Keratinocyte (primary cell): ENCODE measurements at regions not wholly inside any gene's neighbourhood (a gene's known extent, or its start where the extent isn't known, plus 50 kb on each side); places are given as distances from the start of the nearest gene placed in this dataset.

Experiments used
- DNase-seq: peaks from one replicate; pipeline ENCODE4 v3.0.0-alpha.2; 2011; ENCODE audit warnings: low read depth, missing footprints, low spot score
- FAIRE-seq: peaks from 2 replicates; lab custom pipeline; 2011; peaks lifted over from hg19 to GRCh38; lab: Jason Lieb, UNC
- H2AFZ ChIP-seq: 2 replicates; pipeline ENCODE4 v1.6.0; 2012; ENCODE audit warnings: low read length, control low read depth, inconsistent platforms; ENCODE audit not compliant: control insufficient read depth
- H3K27ac ChIP-seq: 2 replicates; pipeline ENCODE4 v1.5.1; 2011; ENCODE audit warnings: low read length; ENCODE audit not compliant: control insufficient read depth, insufficient read depth
- H3K27me3 ChIP-seq: 3 replicates; pipeline ENCODE4 v1.6.0; 2011; ENCODE audit warnings: low read length; ENCODE audit not compliant: control insufficient read depth, insufficient read depth; ENCODE audit errors: extremely low read depth
- H3K36me3 ChIP-seq, 2 experiments: 2 replicates in 1 of 2; 3 replicates in 1 of 2; pipeline ENCODE4 v1.5.1; 2011; ENCODE audit warnings: low read length in 2 of 2, mild to moderate bottlenecking in 1 of 2; ENCODE audit not compliant: control insufficient read depth in 2 of 2, insufficient read depth in 2 of 2; ENCODE audit errors: extremely low read depth in 1 of 2
- H3K4me1 ChIP-seq: 3 replicates; pipeline ENCODE4 v1.5.1; 2011; ENCODE audit warnings: low read length; ENCODE audit not compliant: control insufficient read depth, insufficient read depth; ENCODE audit errors: extremely low read depth
- H3K4me2 ChIP-seq: 3 replicates; pipeline ENCODE4 v1.6.0; 2011; ENCODE audit warnings: low read depth, low read length; ENCODE audit not compliant: control insufficient read depth, insufficient read depth; ENCODE audit errors: extremely low read depth
- H3K4me3 ChIP-seq, 3 experiments: fragments of 200-600 bp in 1 of 3; sonication (generic) in 1 of 3; 2 replicates in 2 of 3; 3 replicates in 1 of 3; pipeline ENCODE4 v1.5.1; 2011 to 2016; ENCODE audit warnings: low read length in 3 of 3, mild to moderate bottlenecking in 3 of 3, control low read depth in 2 of 3, inconsistent platforms in 1 of 3, low read depth in 1 of 3, mixed read lengths in 1 of 3, mixed run types in 1 of 3, moderate library complexity in 1 of 3; ENCODE audit not compliant: control insufficient read depth in 2 of 3, insufficient read depth in 2 of 3; ENCODE audit errors: extremely low read depth in 1 of 3
- H3K79me2 ChIP-seq: 2 replicates; pipeline ENCODE4 v1.6.0; 2012; ENCODE audit warnings: low read length; ENCODE audit not compliant: control insufficient read depth, insufficient read depth
- H3K9ac ChIP-seq: 3 replicates; pipeline ENCODE4 v1.6.0; 2011; ENCODE audit warnings: low read length; ENCODE audit not compliant: control insufficient read depth, insufficient read depth; ENCODE audit errors: extremely low read depth
- H3K9me1 ChIP-seq: 3 replicates; pipeline ENCODE4 v1.6.0; 2011; ENCODE audit warnings: low read length; ENCODE audit not compliant: control insufficient read depth, insufficient read depth; ENCODE audit errors: extremely low read depth
- H3K9me3 ChIP-seq: 2 replicates; pipeline ENCODE4 v1.5.1; 2012; ENCODE audit warnings: low read depth, low read length; ENCODE audit not compliant: control insufficient read depth
- H4K20me1 ChIP-seq: 3 replicates; pipeline ENCODE4 v1.6.0; 2011; ENCODE audit warnings: low read length; ENCODE audit not compliant: control insufficient read depth, insufficient read depth; ENCODE audit errors: extremely low read depth
- CTCF ChIP-seq, 3 experiments: IDR thresholded peaks in 1 of 3; conservative IDR thresholded peaks in 1 of 3; optimal IDR thresholded peaks in 1 of 3; 2 replicates in 2 of 3; 3 replicates in 1 of 3; pipeline versions ENCODE3 to v1.5.1; 2011; ENCODE audit warnings: low read length in 3 of 3, mild to moderate bottlenecking in 3 of 3, moderate library complexity in 2 of 3, control low read depth in 1 of 3, inconsistent platforms in 1 of 3; ENCODE audit not compliant: insufficient read depth in 2 of 3; ENCODE audit errors: extremely low read depth in 1 of 3
- EZH2 ChIP-seq: IDR thresholded peaks from one replicate; pipeline ENCODE4 v1.6.1; 2012; ENCODE audit warnings: inconsistent platforms, mild to moderate bottlenecking, low read length, moderate library complexity
- dilution Hi-C: fragments of 300-500 bp; cut with MboI; formaldehyde crosslinking; loops from one replicate; pipeline ENCODE4 v1.7.0; 2020; ENCODE audit warnings: low sequenced_read_pairs; ENCODE audit not compliant: extremely low pct_ligation_motif_present

- no peak overlapping the region for H2AFZ ChIP-seq
- no peaks in the 10 kb centered on the region for H3K9me3 ChIP-seq
- no peak for FAIRE-seq
- no peak overlapping the region for H3K9ac ChIP-seq
- H3K27me3 ChIP-seq: no peaks in the 10 kb centered on the region
- H3K79me2 ChIP-seq: no peaks in the 10 kb centered on the region
- no peak overlapping the region for H3K27ac ChIP-seq
- H3K36me3 ChIP-seq: no peaks in the 10 kb centered on the region
- H3K4me1 ChIP-seq: no peaks in the 10 kb centered on the region
- no peak overlapping the region for H3K4me3 ChIP-seq
- H3K9me1 ChIP-seq: no peaks in the 10 kb centered on the region
- no peak for DNase-seq
- no peak overlapping the region for H3K4me2 ChIP-seq
- dilution Hi-C loops: no loop called here
- no peaks in the 10 kb centered on the region for H4K20me1 ChIP-seq
- TF ChIP-seq EZH2: no peak
- no peak for TF ChIP-seq CTCF (optimal IDR thresholded peaks at IDR 0.05 in 1 of 3, IDR thresholded peaks at IDR 0.05 in 1 of 3, conservative IDR thresholded peaks at IDR 0.05 in 1 of 3; ENCODE audit: extremely low read depth in 1 of 3, insufficient read depth in 2 of 3, low read length in 3 of 3)
These were observed 818.6 kb downstream of the SLITRK6 start for GRCh38 chr13:84980571-84980970.

- no peak overlapping the region for H3K27ac ChIP-seq
- H3K9me3 ChIP-seq: no peaks in the 10 kb centered on the region
- H3K79me2 ChIP-seq: no peaks in the 10 kb centered on the region
- no peak overlapping the region for H3K4me3 ChIP-seq
- dilution Hi-C loops: no loop called here
- H3K9ac ChIP-seq: no peak overlapping the region
- TF ChIP-seq EZH2 (no peak), CTCF (optimal IDR thresholded peaks at IDR 0.05 in 1 of 3, IDR thresholded peaks at IDR 0.05 in 1 of 3, conservative IDR thresholded peaks at IDR 0.05 in 1 of 3; ENCODE audit: extremely low read depth in 1 of 3, insufficient read depth in 2 of 3, low read length in 3 of 3) (no peak)
- H2AFZ ChIP-seq: no peak overlapping the region
- no peaks in the 10 kb centered on the region for H3K27me3 ChIP-seq
- H3K9me1 ChIP-seq: no peaks in the 10 kb centered on the region
- FAIRE-seq (no peak), DNase-seq (no peak)
- H3K4me1 ChIP-seq: no peaks in the 10 kb centered on the region
- H4K20me1 ChIP-seq: no peaks in the 10 kb centered on the region
- no peak overlapping the region for H3K4me2 ChIP-seq
- H3K36me3 ChIP-seq: no peaks in the 10 kb centered on the region
These were observed 820.4 kb downstream of the SLITRK6 start for GRCh38 chr13:84978851-84979250.
